Mucosa of gallbladder (tissue), 1 donor: ENCODE measurements at regions not wholly inside any gene's neighbourhood (a gene's known extent, or its start where the extent isn't known, plus 50 kb on each side); places are given as distances from the start of the nearest gene placed in this dataset.
"Not testable (repeated sequence)": the region's sequence is repeated elsewhere in the genome, so short reads cannot be mapped to it uniquely, and the experiment has no call there.

Experiments
- DNase-seq: peaks from one replicate; pipeline ENCODE4 v3.0.0-alpha.2; 2020; ENCODE audit warnings: low spot score
- donor health status: DM: no; HTN: no; CAD: no.

DNA sequence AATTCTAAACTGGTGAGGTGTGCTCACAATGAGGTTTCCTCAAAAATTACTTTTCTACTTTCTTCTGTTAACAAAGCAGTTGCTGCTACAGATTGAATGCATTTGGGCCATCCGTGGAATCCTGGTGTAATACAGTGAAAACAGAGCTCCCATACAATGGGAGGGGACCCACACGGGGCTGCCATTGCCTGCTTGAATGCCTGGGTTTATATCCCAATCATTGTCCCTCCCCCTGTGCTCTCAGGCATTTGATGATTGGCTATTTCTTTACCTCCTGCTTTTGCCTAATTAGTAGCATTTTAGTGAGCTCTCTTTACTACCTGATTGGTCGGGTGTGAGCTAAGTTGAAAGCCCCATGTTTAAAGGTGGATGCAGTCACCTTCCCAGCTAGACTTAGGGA lies 52.9 kb upstream of the CSF1 start:
- DNase-seq = not testable (repeated sequence)

DNA sequence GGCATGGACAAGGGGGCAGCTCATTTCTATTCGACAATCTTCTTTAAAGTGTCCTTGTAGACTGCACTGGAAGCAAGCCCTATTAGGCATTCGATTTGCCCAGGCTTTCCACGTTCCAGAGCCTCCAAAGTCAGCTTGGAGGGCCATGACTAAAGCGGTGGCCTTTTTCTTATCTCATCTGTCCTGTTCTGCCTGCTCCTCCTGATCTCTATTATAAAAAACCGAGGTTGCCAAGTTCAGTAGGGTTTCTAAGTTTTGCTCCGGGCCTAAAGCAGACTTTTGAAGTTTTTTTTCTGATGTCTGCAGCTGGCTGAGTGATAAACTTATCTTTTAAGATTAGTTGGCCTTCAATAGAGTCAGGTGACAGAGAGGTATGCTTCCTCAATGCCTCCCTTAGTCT lies 54.7 kb upstream of the CSF1 start:
- not testable (repeated sequence) for DNase-seq

- not testable (repeated sequence) for DNase-seq
Measured at GRCh38 chr1:109853972-109854371, 56.7 kb upstream of the CSF1 start.

DNA sequence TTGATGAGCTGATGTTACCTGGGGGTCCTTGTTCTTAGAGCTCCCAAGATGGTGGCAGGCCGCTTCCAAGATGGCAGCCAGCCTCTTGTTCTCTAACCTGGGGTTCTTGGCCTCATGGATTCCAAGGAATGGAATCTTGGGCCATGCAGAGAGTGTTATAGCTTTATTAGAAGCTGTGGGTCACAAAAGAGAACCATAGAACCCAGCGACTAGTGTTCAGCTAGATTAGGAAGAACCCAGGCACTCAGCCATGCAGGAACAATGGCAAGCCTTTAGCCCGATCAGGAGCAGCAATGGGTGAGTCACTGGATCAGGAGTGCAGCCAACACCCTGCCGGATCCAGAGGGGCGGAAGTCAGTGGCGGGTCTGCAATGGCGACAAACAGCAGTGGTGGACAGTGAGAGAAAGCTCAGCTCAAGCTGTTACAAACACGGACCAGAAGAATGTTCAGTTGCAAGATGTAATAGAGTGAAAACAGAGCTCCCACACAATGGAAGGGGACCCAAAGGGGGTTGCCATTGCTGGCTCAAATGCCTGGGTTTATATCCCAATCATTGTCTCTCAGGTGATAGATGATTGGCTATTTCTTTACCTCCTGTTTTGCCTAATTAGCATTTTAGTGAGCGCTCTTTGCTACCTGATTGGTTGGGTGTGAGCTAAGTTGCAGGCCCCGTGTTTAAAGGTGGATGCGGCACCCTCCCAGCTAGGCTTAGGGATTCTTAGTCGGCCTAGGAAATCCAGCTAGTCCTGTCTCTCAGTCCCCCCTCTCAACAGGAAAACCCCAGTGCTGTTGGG lies 58.2 kb upstream of the CSF1 start:
- peak; percentile 62 for DNase-seq

DNA sequence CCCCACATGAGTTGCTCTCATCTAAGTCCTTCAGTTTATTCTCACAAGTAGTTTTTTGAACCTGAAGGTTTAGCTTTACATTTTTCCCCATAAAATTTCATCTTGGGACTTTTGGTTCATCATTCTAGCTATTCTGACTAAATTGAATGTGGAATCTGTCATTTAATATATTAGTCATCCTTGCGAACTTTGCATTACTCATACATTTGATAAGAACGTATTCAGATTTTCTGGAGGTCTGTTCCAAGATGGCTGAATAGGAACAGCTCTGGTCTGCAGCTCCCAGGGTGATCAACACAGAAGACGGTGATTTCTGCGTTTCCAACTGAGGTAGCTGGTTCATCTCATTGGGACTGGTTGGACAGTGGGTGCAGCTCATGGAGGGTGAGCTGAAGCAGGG lies 59.8 kb upstream of the CSF1 start:
- DNase-seq = no peak

DNA sequence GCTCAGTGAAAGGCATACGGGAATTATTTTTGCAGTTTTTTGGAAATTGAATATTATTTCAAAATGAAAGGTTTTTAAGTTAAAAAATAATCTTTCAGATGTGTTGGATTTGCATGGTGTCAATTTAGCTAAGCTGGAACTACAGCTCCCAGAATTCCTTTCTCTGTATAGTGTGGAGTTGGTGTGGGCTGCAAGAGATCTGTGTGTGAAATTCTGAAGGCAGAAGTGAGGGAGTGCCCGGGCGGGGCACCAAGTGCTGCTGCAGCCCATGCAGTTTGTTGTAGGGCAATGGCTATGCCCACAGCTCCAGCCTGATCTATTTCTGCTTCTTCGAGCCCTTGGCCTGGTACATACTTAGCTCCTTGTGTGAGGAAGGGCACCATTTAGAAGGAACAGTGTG lies 60.5 kb upstream of the CSF1 start:
- no peak for DNase-seq

DNA sequence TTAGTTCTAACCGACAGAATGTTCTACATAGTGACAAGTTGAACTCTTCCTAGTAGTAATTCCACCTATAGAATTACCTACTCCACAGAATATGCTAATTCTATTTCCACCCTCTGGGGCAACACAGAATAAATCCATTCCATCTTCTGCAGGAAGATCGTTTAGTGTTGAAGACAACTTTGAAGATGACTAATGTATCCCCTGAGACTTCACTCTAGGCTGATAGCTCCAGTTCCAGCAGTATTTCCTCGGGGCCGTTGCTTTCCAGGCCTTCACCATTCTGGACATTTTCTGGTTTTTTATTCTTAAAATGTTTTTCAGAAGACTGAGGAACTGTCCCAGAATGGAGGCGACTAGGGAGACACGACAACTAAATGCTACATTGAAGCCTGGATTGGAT lies 61.0 kb upstream of the CSF1 start:
- no peak for DNase-seq

DNA sequence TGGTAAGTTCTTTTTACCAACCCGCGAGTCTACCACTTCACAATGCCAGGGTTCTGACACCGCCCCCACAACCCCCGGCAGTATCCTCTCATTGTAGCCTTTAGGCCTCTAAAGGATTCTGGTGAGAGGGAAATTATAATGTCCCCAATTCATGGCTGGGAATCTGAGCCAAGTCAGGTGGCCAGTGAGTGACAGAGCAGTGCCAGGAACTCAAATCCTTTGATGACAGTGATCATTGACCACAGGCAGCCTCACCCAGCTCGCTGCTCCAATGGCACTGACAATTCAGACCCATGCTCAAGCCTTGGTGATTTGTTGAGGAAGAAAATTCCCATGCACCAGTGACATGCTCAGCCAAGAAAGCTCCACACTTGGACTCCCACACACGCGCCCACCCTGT lies 63.4 kb upstream of the CSF1 start:
- no peak for DNase-seq

- no peak for DNase-seq
Measured at GRCh38 chr1:109846846-109847245, 63.8 kb upstream of the CSF1 start.

DNA sequence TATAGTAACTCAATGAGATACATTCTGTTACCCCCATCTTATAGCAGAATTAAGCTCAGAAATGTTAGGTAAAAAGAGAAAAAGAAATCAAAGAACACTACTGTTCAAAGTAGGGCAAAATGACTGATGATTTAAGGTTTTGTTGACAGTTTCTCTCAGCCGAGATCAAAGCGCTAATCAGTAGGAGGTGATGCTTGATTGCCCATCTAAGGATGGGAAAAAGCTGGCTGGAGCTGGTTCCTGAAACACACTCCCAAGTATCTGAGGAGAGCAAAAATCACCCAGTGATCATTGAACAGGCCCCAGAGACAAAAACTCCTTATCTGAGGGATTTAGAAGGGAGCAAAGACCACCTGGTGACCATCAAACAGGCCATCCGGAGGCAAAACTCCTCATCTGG lies 64.5 kb upstream of the CSF1 start:
- no peak for DNase-seq

DNA sequence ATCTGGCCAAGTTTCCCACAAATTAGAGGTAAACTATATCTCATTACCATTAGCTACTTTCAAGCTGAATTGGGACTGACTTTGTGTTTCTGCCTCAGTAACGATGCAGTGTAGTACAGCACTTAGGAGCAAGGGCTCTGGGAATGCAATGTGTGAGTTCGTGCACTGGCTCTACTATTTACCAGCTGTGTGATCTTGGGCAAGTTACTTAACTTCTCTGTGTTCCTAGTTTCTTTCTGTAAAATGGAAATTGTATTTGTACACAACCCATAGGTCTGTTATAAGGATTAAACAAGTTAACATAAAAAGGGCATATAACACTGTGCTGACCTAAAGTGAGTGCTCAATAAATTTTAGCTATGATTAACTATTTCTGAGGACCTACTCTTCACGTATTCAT lies 65.0 kb upstream of the CSF1 start:
- no peak for DNase-seq

DNA sequence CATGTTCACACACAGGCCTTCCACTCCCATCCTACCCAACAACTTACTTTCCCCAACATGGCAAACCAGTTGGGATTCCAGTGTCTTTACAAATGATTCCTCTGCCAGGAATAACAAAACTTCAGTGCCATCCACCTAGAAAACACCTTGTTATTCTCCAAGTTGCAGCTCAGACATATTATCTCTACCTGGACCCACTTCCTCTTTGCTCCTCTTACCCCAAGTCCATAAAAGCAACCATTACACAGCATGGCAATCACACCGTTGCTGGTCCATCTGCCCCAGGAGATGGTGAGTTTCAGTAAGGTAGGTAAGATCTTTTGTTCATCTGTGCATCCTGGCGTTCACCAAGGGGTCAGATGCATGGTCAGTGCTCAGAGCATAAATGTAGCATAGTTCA lies 66.0 kb upstream of the CSF1 start:
- DNase-seq = no peak

DNA sequence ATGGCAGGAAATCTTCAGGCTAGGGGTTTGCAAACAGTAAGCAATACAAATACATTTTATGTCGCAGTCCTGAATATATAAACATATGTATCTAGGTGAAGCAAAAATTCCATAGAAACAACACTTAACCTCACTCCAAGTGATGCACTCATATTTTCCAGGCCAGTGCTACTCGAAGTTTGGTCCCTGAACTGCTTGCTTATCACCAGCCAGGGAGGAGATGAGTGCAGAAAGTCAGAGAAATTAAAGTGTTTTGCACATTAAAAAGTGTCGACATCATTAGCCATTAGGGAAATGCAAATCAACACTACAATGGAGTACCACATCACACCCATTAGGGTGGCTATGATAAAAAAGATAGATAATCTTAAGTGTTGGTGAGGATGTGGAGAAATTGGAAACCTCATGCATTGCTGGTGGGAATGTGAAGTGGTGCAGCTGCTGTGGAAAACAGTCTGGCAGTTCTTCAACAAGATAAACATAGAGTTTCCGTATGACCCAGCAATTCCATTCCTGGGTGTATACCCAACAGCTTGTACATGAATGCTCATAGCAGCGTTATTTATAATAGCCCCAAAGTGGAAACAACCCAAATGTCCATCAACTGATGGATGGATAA lies 70.5 kb upstream of the CSF1 start:
- no peak for DNase-seq

DNA sequence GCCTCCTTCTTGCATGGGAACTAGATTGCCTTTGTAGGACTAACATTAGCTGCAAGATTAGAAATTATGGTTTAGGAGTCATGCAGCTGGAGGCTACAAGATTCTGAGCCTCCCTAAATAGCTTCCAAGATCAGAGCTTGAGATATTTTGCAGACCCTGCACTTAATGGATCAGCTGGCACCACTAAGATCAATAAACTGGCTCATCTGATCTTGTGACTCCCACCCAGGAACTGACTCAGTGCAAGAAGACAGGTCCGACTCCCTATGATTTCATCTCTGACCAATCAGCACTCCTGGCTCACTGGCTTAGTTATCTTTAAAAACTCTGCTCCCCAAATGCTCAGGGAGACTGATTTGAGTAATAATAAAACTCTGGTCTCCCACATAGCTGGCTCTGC lies 71.4 kb upstream of the CSF1 start:
- not testable (repeated sequence) for DNase-seq

- DNase-seq = no peak
Measured at GRCh38 chr1:109838838-109839240, 71.8 kb upstream of the CSF1 start.

DNA sequence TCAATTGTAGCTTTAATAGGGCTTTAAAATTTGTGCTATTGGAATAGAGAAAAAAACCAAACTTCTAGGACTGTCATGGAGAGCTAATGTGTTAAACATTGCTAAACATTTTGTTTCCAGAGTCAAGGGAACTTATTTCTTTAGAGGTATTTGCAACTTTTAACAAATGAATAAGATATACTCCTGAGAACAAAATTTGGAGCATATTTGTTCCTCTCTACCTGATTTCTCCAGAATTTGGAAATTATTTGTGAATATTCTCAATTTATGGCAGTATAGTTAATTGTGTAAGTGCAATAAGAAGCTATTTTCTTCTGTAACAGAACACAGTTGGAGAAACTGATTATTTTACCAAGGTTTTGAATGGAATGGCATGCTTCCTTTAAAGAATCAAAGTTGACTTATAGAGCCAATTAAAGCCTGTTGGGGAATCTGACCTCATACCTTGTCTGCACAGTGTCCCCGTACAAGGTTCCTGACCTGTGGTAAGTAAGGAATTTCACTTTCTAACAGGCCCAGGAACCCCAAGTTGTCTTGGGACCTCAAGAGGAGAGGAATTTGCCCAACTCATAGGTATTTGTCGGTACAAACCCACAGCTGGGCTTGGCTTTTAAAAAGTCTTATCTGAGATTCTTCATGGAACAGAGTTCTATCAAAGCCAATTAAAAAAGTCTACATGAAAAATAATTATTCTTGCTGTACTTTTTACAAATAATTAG lies 72.6 kb upstream of the CSF1 start:
- no peak for DNase-seq

DNA sequence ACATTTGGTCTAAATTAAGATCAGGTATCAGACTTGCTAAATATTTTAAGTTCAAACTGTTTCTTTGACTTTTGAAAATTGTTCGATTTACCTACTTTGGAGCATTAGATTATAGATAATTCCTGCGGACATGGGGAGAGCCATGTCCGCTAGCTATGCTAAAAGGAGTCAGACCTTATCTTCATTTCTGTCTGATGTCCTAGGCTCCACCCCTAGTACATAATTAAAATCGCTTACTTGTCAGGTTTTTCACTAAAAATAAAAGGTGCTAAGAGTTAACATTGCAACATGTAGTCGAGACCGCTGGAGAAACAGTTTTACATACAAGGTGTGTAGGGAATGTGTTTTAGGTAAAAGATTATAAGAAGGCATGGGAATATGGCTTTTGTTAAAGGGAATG lies 71.9 kb upstream of the EPS8L3 start:
- DNase-seq = not testable (repeated sequence)

- no peak for DNase-seq
Measured at GRCh38 chr1:109834951-109835350, 71.2 kb upstream of the EPS8L3 start.

DNA sequence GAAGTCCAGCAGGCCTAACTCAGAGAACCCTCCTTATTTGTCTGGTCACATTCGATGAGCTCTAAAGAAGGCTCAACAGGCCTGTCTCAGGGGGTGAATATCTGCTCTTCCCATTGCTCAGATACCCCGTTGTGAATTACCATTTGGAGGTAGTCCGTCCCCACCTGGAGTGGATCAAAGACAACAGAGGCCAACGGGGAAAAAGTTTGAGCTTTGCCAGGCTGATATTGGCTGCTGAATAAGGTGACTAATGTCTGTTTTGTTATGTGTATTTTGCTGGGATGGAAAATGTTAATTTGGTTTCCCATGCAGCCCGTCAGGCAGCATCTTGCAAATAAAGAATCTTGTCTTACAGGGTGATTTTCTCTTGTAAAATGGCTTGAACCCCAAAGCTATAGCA lies 69.2 kb upstream of the EPS8L3 start:
- no peak for DNase-seq

DNA sequence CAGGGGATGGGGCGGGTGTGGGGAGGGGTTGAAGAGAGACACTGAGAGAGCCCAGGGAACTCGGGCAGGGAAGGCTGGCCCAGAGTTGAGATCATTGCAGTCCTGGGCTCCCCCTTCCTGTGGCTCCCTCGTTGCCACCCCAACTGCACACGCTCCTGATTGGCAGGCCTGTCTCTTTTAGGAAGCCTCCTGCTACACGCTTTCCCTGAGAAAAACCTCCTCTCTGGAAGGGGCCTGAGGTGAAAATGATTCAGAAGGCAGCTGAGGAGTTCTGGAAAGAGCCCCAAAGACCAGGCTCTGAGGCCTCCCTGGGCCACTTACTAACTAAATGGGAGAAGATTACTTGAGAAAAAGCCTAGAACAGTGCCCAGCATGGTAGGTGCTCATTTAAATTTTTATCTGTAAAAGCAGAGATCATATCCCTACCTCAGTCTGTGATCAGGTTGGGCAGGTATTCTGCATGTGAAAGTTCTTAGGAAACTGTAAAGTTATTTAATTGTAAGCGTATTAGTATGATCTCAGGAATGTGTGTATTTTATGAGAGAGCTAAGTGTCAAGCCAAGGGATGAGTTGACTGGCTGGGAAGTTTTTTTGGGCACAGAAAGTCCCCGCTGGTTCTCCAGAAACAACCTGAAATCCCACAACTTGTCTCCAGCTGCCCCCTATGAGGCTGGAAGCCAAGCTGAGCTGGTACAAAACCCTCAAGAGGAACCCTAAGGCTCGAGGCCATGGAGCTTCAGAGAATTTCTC lies 65.2 kb upstream of the EPS8L3 start:
- DNase-seq = no peak

DNA sequence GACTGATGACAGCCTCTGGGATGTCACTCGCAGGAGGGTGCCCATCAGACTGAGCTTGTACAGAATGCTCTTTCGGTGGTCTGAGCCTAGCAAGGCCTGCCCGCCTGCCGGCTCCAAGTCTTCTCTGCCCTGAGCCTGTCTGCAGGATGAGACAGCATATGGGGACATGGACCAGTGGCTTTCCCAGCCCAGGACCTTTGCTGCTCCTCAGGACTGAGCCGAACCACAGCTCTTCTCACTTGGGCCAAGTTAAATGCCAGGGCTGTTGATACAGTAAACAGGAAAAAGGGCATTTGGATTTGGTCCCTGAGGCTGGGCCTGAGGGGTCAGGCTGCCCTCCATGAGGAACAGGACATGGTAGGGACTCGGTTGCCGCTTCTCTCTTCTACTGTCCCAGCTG lies 64.3 kb upstream of the EPS8L3 start:
- DNase-seq = no peak

DNA sequence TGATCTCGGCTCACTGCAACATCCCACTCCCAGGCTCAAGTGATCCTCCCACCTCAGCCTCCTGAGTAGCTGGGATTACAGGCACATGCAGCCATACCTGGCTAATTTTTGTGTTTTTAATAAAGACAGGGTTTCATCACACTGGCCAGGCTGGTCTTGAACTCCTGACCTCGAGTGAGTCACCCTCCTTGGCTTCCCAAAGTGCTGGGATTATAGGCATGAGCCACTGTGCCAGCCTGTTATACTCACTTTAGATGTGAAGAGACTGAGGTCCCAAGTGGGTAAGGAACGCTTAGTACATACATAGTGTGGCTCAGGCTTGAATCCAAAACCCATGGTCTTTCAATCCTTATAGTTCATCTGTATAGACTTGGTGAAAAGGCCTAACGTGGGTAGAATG lies 63.7 kb upstream of the EPS8L3 start:
- DNase-seq = no peak
